ENCODE measurements at regions not wholly inside any gene's neighbourhood (a gene's known extent, or its start where the extent isn't known, plus 50 kb on each side); places are given as distances from the start of the nearest gene placed in this dataset.

DNA sequence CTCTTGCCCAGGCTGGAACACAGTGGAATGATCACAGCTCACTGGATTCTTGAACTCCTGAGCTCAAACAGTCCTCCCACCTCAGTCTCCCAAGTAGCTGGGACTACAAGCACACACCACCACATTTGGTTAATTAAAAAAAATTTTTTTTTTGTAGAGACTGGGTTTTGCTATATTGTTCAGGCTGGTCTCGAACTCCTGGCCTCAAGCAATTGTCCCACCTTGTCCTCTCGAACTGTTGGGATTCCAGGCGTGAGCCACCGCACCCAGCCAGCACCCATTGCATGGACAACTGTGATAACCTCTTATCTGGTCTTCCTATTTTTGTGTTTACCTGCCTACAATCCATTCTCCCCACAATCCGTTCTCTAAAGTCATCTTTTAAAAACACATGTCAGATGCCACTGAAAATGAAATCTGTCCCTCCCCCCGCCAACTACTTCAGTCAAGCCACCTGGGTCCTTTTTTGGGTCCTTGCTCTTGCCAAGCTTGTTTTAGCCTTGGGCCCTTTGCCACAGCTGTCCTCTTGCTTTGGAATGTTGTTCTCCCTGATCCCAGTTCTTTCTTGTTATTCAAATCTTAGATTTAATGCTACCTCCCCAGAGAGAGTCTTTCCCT lies 250.5 kb downstream of the PIK3R1 start:
- no peak overlapping the region for H3K4me3 ChIP-seq (ENCODE audit: low read depth, low read length)
- DNase-seq (ENCODE audit: low read depth): no peak
- TF ChIP-seq, protein P1, sequence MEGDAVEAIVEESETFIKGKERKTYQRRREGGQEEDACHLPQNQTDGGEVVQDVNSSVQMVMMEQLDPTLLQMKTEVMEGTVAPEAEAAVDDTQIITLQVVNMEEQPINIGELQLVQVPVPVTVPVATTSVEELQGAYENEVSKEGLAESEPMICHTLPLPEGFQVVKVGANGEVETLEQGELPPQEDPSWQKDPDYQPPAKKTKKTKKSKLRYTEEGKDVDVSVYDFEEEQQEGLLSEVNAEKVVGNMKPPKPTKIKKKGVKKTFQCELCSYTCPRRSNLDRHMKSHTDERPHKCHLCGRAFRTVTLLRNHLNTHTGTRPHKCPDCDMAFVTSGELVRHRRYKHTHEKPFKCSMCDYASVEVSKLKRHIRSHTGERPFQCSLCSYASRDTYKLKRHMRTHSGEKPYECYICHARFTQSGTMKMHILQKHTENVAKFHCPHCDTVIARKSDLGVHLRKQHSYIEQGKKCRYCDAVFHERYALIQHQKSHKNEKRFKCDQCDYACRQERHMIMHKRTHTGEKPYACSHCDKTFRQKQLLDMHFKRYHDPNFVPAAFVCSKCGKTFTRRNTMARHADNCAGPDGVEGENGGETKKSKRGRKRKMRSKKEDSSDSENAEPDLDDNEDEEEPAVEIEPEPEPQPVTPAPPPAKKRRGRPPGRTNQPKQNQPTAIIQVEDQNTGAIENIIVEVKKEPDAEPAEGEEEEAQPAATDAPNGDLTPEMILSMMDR (IDR thresholded peaks at IDR 0.05; ENCODE audit: insufficient read depth, low read length): no peak

DNA sequence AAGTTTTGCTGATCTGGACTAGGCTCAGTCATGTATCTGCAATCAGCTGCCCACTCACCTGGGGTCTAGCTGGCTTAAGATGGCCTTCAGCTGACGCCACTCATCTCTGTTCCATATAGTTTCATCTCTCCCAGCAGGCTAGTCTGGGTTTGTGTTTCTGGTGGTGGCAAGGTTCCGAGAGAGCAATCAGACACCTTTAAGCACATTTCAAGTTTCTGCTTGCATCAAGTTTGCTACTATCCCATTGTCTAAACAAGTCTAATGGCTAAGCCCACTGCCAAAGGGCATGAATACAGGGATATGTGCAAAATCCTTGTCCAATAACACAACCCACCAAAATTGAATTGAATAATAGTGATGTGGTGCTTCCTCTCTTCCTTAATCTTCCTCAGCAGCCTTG lies 251.7 kb downstream of the PIK3R1 start:
- TF ChIP-seq, protein P1 (IDR thresholded peaks at IDR 0.05; ENCODE audit: insufficient read depth, low read length): no peak
- no peak for DNase-seq (ENCODE audit: low read depth)
- no peak overlapping the region for H3K4me3 ChIP-seq (ENCODE audit: low read depth, low read length)

DNA sequence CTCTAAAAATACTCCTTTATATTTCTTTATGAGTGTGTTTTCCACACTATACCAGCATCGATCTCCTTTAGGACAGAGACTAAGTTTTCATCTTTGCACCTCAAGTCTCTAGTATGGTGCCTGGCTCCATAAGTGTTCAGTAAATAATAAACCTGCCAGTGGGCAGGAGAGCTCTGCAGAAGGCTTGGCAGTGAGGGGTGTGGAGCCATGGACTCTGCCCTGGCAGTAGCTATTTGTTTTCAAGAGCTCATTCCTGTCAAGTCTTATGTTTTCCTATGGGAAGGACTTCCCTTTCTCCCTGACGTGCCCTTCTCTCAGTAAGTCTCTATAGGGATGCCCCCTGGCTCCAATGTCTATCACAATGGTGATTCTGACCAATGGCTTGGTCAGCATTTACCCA lies 252.2 kb downstream of the PIK3R1 start:
- no peak overlapping the region for H3K4me3 ChIP-seq (ENCODE audit: low read depth, low read length)
- no peak for DNase-seq (ENCODE audit: low read depth)
- TF ChIP-seq, protein P1 (IDR thresholded peaks at IDR 0.05; ENCODE audit: insufficient read depth, low read length): no peak

DNA sequence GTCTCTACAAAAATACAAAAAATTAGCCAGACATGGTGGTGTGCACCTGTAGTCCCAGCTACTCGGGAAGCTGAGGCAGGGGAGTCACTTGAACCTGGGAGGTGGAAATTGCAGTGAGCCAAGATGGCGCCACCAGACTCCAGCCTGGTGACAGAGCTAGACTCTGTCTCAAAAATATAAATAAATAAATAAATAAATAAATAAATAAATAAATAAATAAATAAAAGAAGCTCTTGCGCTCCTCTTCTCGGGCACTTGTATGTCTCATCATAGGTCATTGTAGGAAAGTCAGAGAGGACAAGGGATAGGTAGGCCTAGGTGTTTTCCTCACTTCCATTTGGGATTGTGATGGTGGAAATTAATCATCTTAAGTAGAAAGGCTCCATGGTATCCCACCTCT lies 252.8 kb downstream of the PIK3R1 start:
- no peak overlapping the region for H3K4me3 ChIP-seq (ENCODE audit: low read depth, low read length)
- TF ChIP-seq, protein P1 (IDR thresholded peaks at IDR 0.05; ENCODE audit: insufficient read depth, low read length): no peak
- no peak for DNase-seq (ENCODE audit: low read depth)

DNA sequence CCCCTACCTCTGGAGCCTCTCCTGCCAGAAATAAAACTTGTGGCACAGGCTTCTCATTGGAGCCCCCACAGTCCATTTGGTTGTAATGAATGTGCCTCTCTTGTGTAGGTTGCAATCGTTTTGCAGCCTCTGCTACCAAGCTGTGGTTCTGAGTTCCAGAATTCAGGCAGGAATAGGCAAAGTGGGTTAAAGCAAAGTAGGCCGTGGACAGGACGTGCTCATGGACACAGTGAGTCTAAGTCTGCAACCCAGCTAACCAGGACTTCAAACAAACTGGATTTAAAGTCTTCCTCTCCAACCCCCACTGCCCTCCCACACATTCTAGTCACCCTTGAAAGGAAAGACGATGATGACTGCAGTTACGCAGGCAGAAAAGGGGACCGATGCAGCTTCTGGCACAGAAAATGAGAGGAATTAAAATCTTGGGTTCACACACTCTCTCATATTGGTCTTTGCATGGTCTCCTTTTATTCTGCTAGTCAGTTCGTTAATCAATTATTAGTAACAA lies 260.0 kb downstream of the PIK3R1 start:
- DNase-seq (ENCODE audit: low read depth): no peak
- TF ChIP-seq, protein P1 (IDR thresholded peaks at IDR 0.05; ENCODE audit: insufficient read depth, low read length): no peak
- no peak overlapping the region for H3K4me3 ChIP-seq (ENCODE audit: low read depth, low read length)

DNA sequence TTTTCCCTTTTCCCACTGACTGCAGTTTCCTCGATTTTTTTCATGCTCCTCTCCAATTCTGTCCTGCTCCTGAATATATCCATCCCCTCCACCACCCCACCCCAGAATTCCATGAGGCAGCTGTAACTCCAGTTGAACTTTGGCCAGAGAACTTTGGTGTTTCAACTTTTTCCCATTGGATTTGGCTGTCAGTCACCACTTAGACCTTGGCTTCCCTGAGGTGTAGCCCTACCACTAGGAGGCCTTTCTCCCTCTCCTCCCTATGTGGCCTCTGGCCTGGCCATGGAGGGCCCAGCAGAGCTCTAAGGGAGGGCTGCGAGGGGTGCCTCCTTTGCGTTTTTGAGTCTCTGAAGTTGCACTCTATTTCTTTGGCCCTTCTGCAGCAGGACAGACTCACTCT lies 261.3 kb downstream of the PIK3R1 start:
- H3K4me3 ChIP-seq (ENCODE audit: low read depth, low read length): no peak overlapping the region
- TF ChIP-seq, protein P1 (IDR thresholded peaks at IDR 0.05; ENCODE audit: insufficient read depth, low read length): no peak
- no peak for DNase-seq (ENCODE audit: low read depth)

Data from fibroblast of the aortic adventitia (primary cell).